ENCODE measurements at regions not wholly inside any gene's neighbourhood (a gene's known extent, or its start where the extent isn't known, plus 50 kb on each side); places are given as distances from the start of the nearest gene placed in this dataset.

- peaks cover 8% of the 10 kb centered on the region for H3K36me3 Mint-ChIP-seq (ENCODE audit: unreplicated experiment)
- DNase-seq = no peak
- no peak for TF ChIP-seq CTCF (IDR thresholded peaks at IDR 0.05; ENCODE audit: partially characterized antibody, unreplicated experiment)
- H3K27ac Mint-ChIP-seq (ENCODE audit: unreplicated experiment) = no peak overlapping the region
- no peaks in the 10 kb centered on the region for H3K4me1 Mint-ChIP-seq (ENCODE audit: low read depth, unreplicated experiment)
- no peak overlapping the region for H3K4me3 Mint-ChIP-seq (ENCODE audit: unreplicated experiment)
- peaks cover 2% of the 10 kb centered on the region for H3K27me3 Mint-ChIP-seq (ENCODE audit: unreplicated experiment)
- H3K9me3 Mint-ChIP-seq (ENCODE audit: unreplicated experiment) = peaks cover 2% of the 10 kb centered on the region
Observed at GRCh38 chr10:83184641-83185040, 954.7 kb upstream of the GHITM start.

- Mint-ChIP-seq H3K4me1 (ENCODE audit: low read depth, unreplicated experiment) (no peaks in the 10 kb centered on the region), H3K9me3 (ENCODE audit: unreplicated experiment) (no peaks in the 10 kb centered on the region), H3K27ac (ENCODE audit: unreplicated experiment) (no peak overlapping the region), H3K27me3 (ENCODE audit: unreplicated experiment) (peaks cover 2% of the 10 kb centered on the region), H3K4me3 (ENCODE audit: unreplicated experiment) (no peak overlapping the region), H3K36me3 (ENCODE audit: unreplicated experiment) (peaks cover 8% of the 10 kb centered on the region)
- no peak for TF ChIP-seq CTCF (IDR thresholded peaks at IDR 0.05; ENCODE audit: partially characterized antibody, unreplicated experiment)
- DNase-seq = no peak
Observed at GRCh38 chr10:83190614-83191013, 948.7 kb upstream of the GHITM start.

GRCh38 chr10:83193026-83193425, 946.3 kb upstream of the GHITM start:
- no peak for TF ChIP-seq CTCF (IDR thresholded peaks at IDR 0.05; ENCODE audit: partially characterized antibody, unreplicated experiment)
- no peaks in the 10 kb centered on the region for H3K27me3 Mint-ChIP-seq (ENCODE audit: unreplicated experiment)
- H3K9me3 Mint-ChIP-seq (ENCODE audit: unreplicated experiment) = no peaks in the 10 kb centered on the region
- no peak overlapping the region for H3K4me3 Mint-ChIP-seq (ENCODE audit: unreplicated experiment)
- H3K4me1 Mint-ChIP-seq (ENCODE audit: low read depth, unreplicated experiment) = no peaks in the 10 kb centered on the region
- H3K27ac Mint-ChIP-seq (ENCODE audit: unreplicated experiment) = no peak overlapping the region
- no peak for DNase-seq
- peaks cover under 1% of the 10 kb centered on the region for H3K36me3 Mint-ChIP-seq (ENCODE audit: unreplicated experiment)

- Mint-ChIP-seq H3K4me3 (ENCODE audit: unreplicated experiment) (no peak overlapping the region), H3K27ac (ENCODE audit: unreplicated experiment) (no peak overlapping the region), H3K4me1 (ENCODE audit: low read depth, unreplicated experiment) (no peaks in the 10 kb centered on the region), H3K27me3 (ENCODE audit: unreplicated experiment) (no peaks in the 10 kb centered on the region), H3K36me3 (ENCODE audit: unreplicated experiment) (no peaks in the 10 kb centered on the region), H3K9me3 (ENCODE audit: unreplicated experiment) (no peaks in the 10 kb centered on the region)
- TF ChIP-seq CTCF (IDR thresholded peaks at IDR 0.05; ENCODE audit: partially characterized antibody, unreplicated experiment) = no peak
- DNase-seq = no peak
Observed at GRCh38 chr10:83195021-83195420, 944.3 kb upstream of the GHITM start.

- H3K9me3 Mint-ChIP-seq (ENCODE audit: unreplicated experiment) = no peaks in the 10 kb centered on the region
- no peak for TF ChIP-seq CTCF (IDR thresholded peaks at IDR 0.05; ENCODE audit: partially characterized antibody, unreplicated experiment)
- no peak overlapping the region for H3K4me3 Mint-ChIP-seq (ENCODE audit: unreplicated experiment)
- H3K4me1 Mint-ChIP-seq (ENCODE audit: low read depth, unreplicated experiment) = no peaks in the 10 kb centered on the region
- no peaks in the 10 kb centered on the region for H3K36me3 Mint-ChIP-seq (ENCODE audit: unreplicated experiment)
- H3K27ac Mint-ChIP-seq (ENCODE audit: unreplicated experiment) = no peak overlapping the region
- no peak for DNase-seq
- H3K27me3 Mint-ChIP-seq (ENCODE audit: unreplicated experiment) = no peaks in the 10 kb centered on the region
Observed at GRCh38 chr10:83199374-83199773, 939.9 kb upstream of the GHITM start.

Measured in glutamatergic neuron (in vitro differentiated cells).